ENCODE measurements at regions not wholly inside any gene's neighbourhood (a gene's known extent, or its start where the extent isn't known, plus 50 kb on each side); places are given as distances from the start of the nearest gene placed in this dataset.

DNA sequence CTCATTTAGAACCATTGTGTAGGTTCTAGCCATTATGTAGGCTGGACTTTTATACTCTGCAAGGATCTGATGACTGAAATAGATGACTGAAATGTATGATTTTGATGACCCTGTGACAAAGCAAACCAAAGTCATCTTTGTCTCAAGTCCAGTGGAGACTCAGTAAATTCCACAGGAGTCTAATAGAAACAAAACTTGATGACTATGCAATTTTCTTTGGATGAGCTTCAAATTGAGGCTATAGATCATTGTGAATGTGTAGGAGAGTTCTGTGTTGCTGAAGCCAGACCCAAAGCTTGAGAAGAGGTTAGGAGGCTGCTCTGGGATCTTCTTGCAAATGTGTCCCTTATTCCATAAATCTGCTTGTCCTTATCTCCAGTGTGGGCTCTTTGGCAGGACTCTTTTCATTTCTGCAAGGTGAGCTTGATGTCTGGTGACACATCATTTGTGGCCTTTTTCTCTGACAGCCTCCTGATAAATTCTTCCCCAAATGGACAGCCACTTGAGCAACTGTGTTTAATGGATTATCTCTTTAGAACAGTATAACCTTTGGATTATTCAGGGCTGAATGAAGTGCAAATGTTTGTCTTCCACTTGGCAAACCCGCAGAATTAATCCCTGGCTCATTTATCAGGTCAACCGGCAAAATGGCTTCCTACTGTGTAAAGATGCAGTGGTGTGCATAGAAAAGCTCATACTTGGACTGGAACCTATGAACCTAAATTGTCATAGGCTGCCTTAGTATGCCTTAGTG is 235.1 kb upstream of the ANKH start:
- in situ Hi-C loops (cut with MboI) = no loop called here
- Histone ChIP-seq H3K79me2 (ENCODE audit: control insufficient read depth, insufficient read depth, low read length) (no peaks in the 10 kb centered on the region), H3K27ac (ENCODE audit: extremely low read depth, low read depth, low read length) (no peak overlapping the region), H2AFZ (ENCODE audit: low read depth, low read length) (no peak overlapping the region), H3K9me3 (replicated peaks; ENCODE audit: control insufficient read depth, insufficient read depth, low read depth, low read length) (no peaks in the 10 kb centered on the region), H4K20me1 (replicated peaks; ENCODE audit: control insufficient read depth, insufficient read depth, low read length) (no peaks in the 10 kb centered on the region), H3K27me3 (ENCODE audit: control insufficient read depth in 2 of 2, insufficient read depth in 2 of 2, low read length in 2 of 2) (no peaks in the 10 kb centered on the region), H3K4me2 (ENCODE audit: insufficient read depth, low read length) (no peak overlapping the region), H3K9ac (ENCODE audit: insufficient read depth in 1 of 2, low read depth in 2 of 2, low read length in 2 of 2) (no peak overlapping the region), H3K4me1 (replicated peaks in 1 of 2; ENCODE audit: control insufficient read depth in 2 of 2, insufficient read depth in 2 of 2, low read length in 2 of 2) (no peaks in the 10 kb centered on the region), H3K9me1 (ENCODE audit: control insufficient read depth, insufficient read depth, low read length) (no peaks in the 10 kb centered on the region), H3K4me3 (no peak overlapping the region), H3K36me3 (ENCODE audit: control insufficient read depth, insufficient read depth, low read length) (no peaks in the 10 kb centered on the region)
- 3% methylated on average over 2 of the region's 2 CpGs for WGBS (ENCODE audit: insufficient coverage, low coverage, missing lambda C conversion rate)
- DNase-seq (ENCODE audit: extremely low read depth in 1 of 4, low spot score in 3 of 4) (no peak), ATAC-seq (no peak), FAIRE-seq (no peak)
- no TSS peak for BruUV-seq (replicated peaks)
- POLR2A ChIA-PET = no interaction called here
- CTCF ChIA-PET (ENCODE audit: low intra/inter-chr PET ratio) = interaction anchor here (0.7 kb wide), 1 partner anchor 374 kb away, joined by 3 read pairs; no protein-coding TSS in a partner anchor
- intact Hi-C loops (cut with micrococcal nuclease) = loop anchor here (5.0 kb wide), 1 partner anchor 716 kb away; no protein-coding TSS in a partner anchor
- TF ChIP-seq ARID2 (IDR thresholded peaks at IDR 0.05) (no peak), SPI1 (IDR thresholded peaks at IDR 0.05; ENCODE audit: borderline replicate concordance, low read depth, low read length) (no peak), MAFK (IDR thresholded peaks at IDR 0.05; ENCODE audit: low read length) (peak; percentile 86), ZNF197 (CRISPR knock-in tag; IDR thresholded peaks at IDR 0.05; ENCODE audit: low read depth) (no peak), HCFC1 (IDR thresholded peaks at IDR 0.05; ENCODE audit: low read depth, low read length) (no peak), ZNF316 (IDR thresholded peaks at IDR 0.05) (peak; percentile 81), RBM15 (IDR thresholded peaks at IDR 0.05; ENCODE audit: insufficient read depth, low read length) (no peak), CREBBP (IDR thresholded peaks at IDR 0.05; ENCODE audit: low read depth, low read length) (no peak), E2F3 (CRISPR knock-in tag; IDR thresholded peaks at IDR 0.05) (no peak), MAFG (tag; conservative IDR thresholded peaks at IDR 0.05) (peak; percentile 75), ELF1 (tag; IDR thresholded peaks at IDR 0.05) (no peak), C11orf30 (IDR thresholded peaks at IDR 0.05; ENCODE audit: low read depth) (peak; percentile 63; the same call in 1 of the 2 replicates), SIN3A (IDR thresholded peaks at IDR 0.05; ENCODE audit: borderline replicate concordance in 2 of 2, control insufficient read depth in 1 of 2, low read depth in 2 of 2, low read length in 2 of 2) (no peak), TBP (optimal IDR thresholded peaks at IDR 0.05; ENCODE audit: low read depth, low read length) (no peak), NCOA1 (IDR thresholded peaks at IDR 0.05; ENCODE audit: low read depth) (no peak), U2AF1 (optimal IDR thresholded peaks at IDR 0.05; ENCODE audit: low read depth, low read length) (no peak), MAFF (IDR thresholded peaks at IDR 0.05; ENCODE audit: low read length) (peak; percentile 82)
- TF ChIP-seq, protein P1, sequence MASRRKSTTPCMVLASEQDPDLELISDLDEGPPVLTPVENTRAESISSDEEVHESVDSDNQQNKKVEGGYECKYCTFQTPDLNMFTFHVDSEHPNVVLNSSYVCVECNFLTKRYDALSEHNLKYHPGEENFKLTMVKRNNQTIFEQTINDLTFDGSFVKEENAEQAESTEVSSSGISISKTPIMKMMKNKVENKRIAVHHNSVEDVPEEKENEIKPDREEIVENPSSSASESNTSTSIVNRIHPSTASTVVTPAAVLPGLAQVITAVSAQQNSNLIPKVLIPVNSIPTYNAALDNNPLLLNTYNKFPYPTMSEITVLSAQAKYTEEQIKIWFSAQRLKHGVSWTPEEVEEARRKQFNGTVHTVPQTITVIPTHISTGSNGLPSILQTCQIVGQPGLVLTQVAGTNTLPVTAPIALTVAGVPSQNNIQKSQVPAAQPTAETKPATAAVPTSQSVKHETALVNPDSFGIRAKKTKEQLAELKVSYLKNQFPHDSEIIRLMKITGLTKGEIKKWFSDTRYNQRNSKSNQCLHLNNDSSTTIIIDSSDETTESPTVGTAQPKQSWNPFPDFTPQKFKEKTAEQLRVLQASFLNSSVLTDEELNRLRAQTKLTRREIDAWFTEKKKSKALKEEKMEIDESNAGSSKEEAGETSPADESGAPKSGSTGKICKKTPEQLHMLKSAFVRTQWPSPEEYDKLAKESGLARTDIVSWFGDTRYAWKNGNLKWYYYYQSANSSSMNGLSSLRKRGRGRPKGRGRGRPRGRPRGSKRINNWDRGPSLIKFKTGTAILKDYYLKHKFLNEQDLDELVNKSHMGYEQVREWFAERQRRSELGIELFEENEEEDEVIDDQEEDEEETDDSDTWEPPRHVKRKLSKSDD (conservative IDR thresholded peaks at IDR 0.05; ENCODE audit: low read length) = no peak
- TF ChIP-seq, protein P2, sequence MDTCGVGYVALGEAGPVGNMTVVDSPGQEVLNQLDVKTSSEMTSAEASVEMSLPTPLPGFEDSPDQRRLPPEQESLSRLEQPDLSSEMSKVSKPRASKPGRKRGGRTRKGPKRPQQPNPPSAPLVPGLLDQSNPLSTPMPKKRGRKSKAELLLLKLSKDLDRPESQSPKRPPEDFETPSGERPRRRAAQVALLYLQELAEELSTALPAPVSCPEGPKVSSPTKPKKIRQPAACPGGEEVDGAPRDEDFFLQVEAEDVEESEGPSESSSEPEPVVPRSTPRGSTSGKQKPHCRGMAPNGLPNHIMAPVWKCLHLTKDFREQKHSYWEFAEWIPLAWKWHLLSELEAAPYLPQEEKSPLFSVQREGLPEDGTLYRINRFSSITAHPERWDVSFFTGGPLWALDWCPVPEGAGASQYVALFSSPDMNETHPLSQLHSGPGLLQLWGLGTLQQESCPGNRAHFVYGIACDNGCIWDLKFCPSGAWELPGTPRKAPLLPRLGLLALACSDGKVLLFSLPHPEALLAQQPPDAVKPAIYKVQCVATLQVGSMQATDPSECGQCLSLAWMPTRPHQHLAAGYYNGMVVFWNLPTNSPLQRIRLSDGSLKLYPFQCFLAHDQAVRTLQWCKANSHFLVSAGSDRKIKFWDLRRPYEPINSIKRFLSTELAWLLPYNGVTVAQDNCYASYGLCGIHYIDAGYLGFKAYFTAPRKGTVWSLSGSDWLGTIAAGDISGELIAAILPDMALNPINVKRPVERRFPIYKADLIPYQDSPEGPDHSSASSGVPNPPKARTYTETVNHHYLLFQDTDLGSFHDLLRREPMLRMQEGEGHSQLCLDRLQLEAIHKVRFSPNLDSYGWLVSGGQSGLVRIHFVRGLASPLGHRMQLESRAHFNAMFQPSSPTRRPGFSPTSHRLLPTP (IDR thresholded peaks at IDR 0.05; ENCODE audit: borderline replicate concordance, extremely low read depth, insufficient read length) = no peak

Data from K562 (cell line).